ENCODE measurements at regions not wholly inside any gene's neighbourhood (a gene's known extent, or its start where the extent isn't known, plus 50 kb on each side); places are given as distances from the start of the nearest gene placed in this dataset.

DNA sequence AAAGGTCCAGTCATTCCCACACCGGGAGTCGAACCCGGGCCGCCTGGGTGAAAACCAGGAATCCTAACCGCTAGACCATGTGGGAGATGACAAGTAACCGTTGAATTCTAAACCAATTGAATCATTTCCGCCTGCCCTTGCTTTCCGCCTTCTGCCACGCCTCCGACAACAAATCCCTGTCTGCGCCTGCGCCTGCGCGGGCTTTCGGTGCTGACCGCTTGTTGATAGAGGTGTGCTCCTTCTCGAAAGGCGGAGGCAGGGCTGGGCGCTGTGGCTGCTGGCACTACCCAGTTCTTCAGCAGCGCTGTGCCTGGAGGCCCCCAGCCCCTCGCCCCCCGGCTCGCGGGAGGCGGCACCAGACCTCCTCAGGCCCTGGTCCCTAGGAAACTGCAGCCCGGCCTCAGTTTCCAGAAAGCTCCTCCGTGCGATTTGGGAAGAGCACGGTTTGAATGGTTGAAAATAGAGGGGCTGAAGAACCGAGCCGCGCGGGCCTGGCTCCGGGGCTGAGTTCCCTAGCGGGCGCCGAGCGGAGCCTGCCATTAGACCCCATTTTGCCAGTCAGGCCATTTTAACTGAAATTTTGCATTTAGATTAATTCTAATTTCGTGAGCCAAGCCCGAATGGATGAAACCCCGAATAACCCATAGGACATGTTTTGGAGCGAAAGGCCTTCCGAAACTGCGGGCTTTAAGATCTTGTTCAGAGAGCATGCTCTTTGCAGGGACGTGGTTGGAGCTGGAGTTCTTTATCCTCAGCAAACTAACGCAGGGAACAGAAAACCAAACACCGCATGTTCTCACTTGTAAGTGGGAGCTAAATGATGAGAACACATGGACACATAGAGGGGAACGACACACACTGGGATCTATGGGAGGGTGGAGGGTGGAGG is 219.3 kb upstream of the ATP10A start:
- TF ChIP-seq, protein P1, sequence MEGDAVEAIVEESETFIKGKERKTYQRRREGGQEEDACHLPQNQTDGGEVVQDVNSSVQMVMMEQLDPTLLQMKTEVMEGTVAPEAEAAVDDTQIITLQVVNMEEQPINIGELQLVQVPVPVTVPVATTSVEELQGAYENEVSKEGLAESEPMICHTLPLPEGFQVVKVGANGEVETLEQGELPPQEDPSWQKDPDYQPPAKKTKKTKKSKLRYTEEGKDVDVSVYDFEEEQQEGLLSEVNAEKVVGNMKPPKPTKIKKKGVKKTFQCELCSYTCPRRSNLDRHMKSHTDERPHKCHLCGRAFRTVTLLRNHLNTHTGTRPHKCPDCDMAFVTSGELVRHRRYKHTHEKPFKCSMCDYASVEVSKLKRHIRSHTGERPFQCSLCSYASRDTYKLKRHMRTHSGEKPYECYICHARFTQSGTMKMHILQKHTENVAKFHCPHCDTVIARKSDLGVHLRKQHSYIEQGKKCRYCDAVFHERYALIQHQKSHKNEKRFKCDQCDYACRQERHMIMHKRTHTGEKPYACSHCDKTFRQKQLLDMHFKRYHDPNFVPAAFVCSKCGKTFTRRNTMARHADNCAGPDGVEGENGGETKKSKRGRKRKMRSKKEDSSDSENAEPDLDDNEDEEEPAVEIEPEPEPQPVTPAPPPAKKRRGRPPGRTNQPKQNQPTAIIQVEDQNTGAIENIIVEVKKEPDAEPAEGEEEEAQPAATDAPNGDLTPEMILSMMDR (IDR thresholded peaks at IDR 0.05; ENCODE audit: insufficient read depth, low read length): no peak
- TF ChIP-seq SPI1 (IDR thresholded peaks at IDR 0.05; ENCODE audit: borderline replicate concordance, low read depth) (no peak), GABPA (IDR thresholded peaks at IDR 0.05; ENCODE audit: low read depth) (no peak)

Data from HL-60 (cell line).